NCI-H2107 treated with DMSO at 0.1 percent for 48 hours (cell line): ENCODE measurements at regions not wholly inside any gene's neighbourhood (a gene's known extent, or its start where the extent isn't known, plus 50 kb on each side); places are given as distances from the start of the nearest gene placed in this dataset.

Source experiments
- DNase-seq: peaks from one replicate; lab custom pipeline; 2025; ENCODE audit not compliant: unreplicated experiment; lab: John Stamatoyannopoulos, UW

GRCh38 chrX:141641138-141641537 is 51.6 kb downstream of the SPANXA2 start:
- no peak for DNase-seq

DNA sequence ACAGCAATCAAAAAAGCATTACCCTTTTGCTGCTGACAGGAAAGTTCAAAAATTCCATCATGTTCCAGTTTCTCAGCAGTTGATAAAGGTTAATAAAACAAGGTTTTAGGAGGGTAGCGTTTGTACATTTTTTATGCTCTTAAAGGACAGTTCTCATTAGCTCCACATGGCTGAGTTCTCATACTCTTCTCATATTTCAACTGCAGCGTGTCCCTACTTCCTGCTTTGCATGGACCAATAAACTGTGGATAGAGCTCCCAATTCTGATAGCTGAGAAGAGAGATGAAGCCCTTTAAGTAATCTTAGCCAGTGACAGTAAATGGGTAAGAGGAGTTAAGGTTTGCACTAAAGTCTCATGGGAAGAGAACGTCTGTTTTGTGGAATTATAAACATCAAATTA is 53.5 kb downstream of the SPANXA2 start:
- DNase-seq = peak; percentile 0
